A549 (cell line): ENCODE measurements at regions not wholly inside any gene's neighbourhood (a gene's known extent, or its start where the extent isn't known, plus 50 kb on each side); places are given as distances from the start of the nearest gene placed in this dataset.

ENCODE experiments used
- CTCF ChIP-seq: fragments of >200 bp; sonication (Bioruptor Twin); formaldehyde crosslinking; IDR thresholded peaks from 3 replicates; pipeline ENCODE4 v1.5.1; 2016
- POLR2A ChIP-seq: IDR thresholded peaks from 2 replicates; pipeline ENCODE4 v1.6.1; 2012; ENCODE audit warnings: mild to moderate bottlenecking, low read length
- ZSCAN20 ChIP-seq: fragments of 250-450 bp; sonication (Bioruptor Pico); IDR thresholded peaks from 2 replicates; pipeline ENCODE4 v1.8.0; 2022; ENCODE audit warnings: mild to moderate bottlenecking, moderate library complexity
- TF ChIP-seq, protein P1 (sequence below): fragments of >200 bp; sonication (Bioruptor Twin); formaldehyde crosslinking; IDR thresholded peaks from 2 replicates; pipeline ENCODE4 v1.6.1; 2016

- no peak for TF ChIP-seq POLR2A
- no peak for TF ChIP-seq CTCF
- TF ChIP-seq, protein P1, sequence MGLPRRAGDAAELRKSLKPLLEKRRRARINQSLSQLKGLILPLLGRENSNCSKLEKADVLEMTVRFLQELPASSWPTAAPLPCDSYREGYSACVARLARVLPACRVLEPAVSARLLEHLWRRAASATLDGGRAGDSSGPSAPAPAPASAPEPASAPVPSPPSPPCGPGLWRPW = no peak
- no peak for TF ChIP-seq ZSCAN20 (CRISPR knock-in tag)
Measured at GRCh38 chr4:125517831-125518230, 203.1 kb downstream of the FAT4 start.
